ENCODE measurements at regions not wholly inside any gene's neighbourhood (a gene's known extent, or its start where the extent isn't known, plus 50 kb on each side); places are given as distances from the start of the nearest gene placed in this dataset.

GRCh38 chr1:88378560-88378959 is 305.5 kb upstream of the PKN2 start:
- Mint-ChIP-seq H3K9me3 (peaks cover 0 to 2% (median 0%) of the 10 kb centered on the region in 11 donors), H3K4me1 (no peaks in the 10 kb centered on the region), H3K36me3 (no peaks in the 10 kb centered on the region), H3K4me3 (no peak overlapping the region), H3K27ac (no peak overlapping the region), H3K27me3 (peaks cover 0 to 9% (median 7%) of the 10 kb centered on the region in 5 donors)
- POLR2A ChIA-PET, result no interaction called here
- intact Hi-C loops (cut with micrococcal nuclease), result no loop called here
- ATAC-seq (no peak), DNase-seq (no peak)
- Histone ChIP-seq H3K9me3 (ENCODE audit: control insufficient read depth in 2 of 3, low read length in 3 of 3) (no peaks in the 10 kb centered on the region), H3K36me3 (ENCODE audit: control insufficient read depth in 2 of 3, insufficient read depth in 3 of 3, low read length in 3 of 3) (no peaks in the 10 kb centered on the region), H3K4me1 (ENCODE audit: control insufficient read depth in 2 of 2, insufficient read depth in 2 of 2, low read length in 2 of 2) (no peaks in the 10 kb centered on the region), H3K27me3 (ENCODE audit: control insufficient read depth in 2 of 2, insufficient read depth in 2 of 2, low read length in 2 of 2) (no peaks in the 10 kb centered on the region), H3K27ac (ENCODE audit: low read depth, low read length) (no peak overlapping the region), H3K4me3 (ENCODE audit: low read length) (no peak overlapping the region)
- CTCF ChIA-PET, result no interaction called here

- no peak overlapping the region for H3K27ac Mint-ChIP-seq
- intact Hi-C loops (cut with micrococcal nuclease), result no loop called here
- peaks cover 0 to 5% (median 0%) of the 10 kb centered on the region in 5 donors for H3K27me3 Mint-ChIP-seq
- Histone ChIP-seq H3K36me3 (ENCODE audit: control insufficient read depth in 2 of 3, insufficient read depth in 3 of 3, low read length in 3 of 3) (no peaks in the 10 kb centered on the region), H3K4me1 (ENCODE audit: control insufficient read depth in 2 of 2, insufficient read depth in 2 of 2, low read length in 2 of 2) (no peaks in the 10 kb centered on the region), H3K27me3 (ENCODE audit: control insufficient read depth in 2 of 2, insufficient read depth in 2 of 2, low read length in 2 of 2) (no peaks in the 10 kb centered on the region), H3K4me3 (ENCODE audit: low read length) (no peak overlapping the region), H3K9me3 (ENCODE audit: control insufficient read depth in 2 of 3, low read length in 3 of 3) (no peaks in the 10 kb centered on the region), H3K27ac (ENCODE audit: low read depth, low read length) (no peak overlapping the region)
- H3K9me3 Mint-ChIP-seq, result peaks cover 0 to 11% (median 2%) of the 10 kb centered on the region in 11 donors
- H3K4me1 Mint-ChIP-seq, result no peaks in the 10 kb centered on the region
- no peak for ATAC-seq
- DNase-seq, result no peak
- H3K36me3 Mint-ChIP-seq, result no peaks in the 10 kb centered on the region
- ChIA-PET POLR2A (no interaction called here), CTCF (no interaction called here)
- H3K4me3 Mint-ChIP-seq, result no peak overlapping the region
These were observed 289.1 kb upstream of the PKN2 start for GRCh38 chr1:88394958-88395357.

- Mint-ChIP-seq H3K36me3 (no peaks in the 10 kb centered on the region), H3K27me3 (peaks cover 0 to 5% (median 0%) of the 10 kb centered on the region in 5 donors), H3K4me3 (no peak overlapping the region), H3K9me3 (peaks cover 0 to 11% (median 2%) of the 10 kb centered on the region in 11 donors), H3K4me1 (no peaks in the 10 kb centered on the region), H3K27ac (no peak overlapping the region)
- H3K9me3 ChIP-seq (ENCODE audit: control insufficient read depth in 2 of 3, low read length in 3 of 3), result no peaks in the 10 kb centered on the region
- no peak overlapping the region for H3K4me3 ChIP-seq (ENCODE audit: low read length)
- H3K36me3 ChIP-seq (ENCODE audit: control insufficient read depth in 2 of 3, insufficient read depth in 3 of 3, low read length in 3 of 3), result no peaks in the 10 kb centered on the region
- ATAC-seq (no peak), DNase-seq (no peak)
- H3K27me3 ChIP-seq (ENCODE audit: control insufficient read depth in 2 of 2, insufficient read depth in 2 of 2, low read length in 2 of 2), result no peaks in the 10 kb centered on the region
- no peaks in the 10 kb centered on the region for H3K4me1 ChIP-seq (ENCODE audit: control insufficient read depth in 2 of 2, insufficient read depth in 2 of 2, low read length in 2 of 2)
- ChIA-PET POLR2A (no interaction called here), CTCF (no interaction called here)
- intact Hi-C loops (cut with micrococcal nuclease), result no loop called here
- H3K27ac ChIP-seq (ENCODE audit: low read depth, low read length), result no peak overlapping the region
These were observed 285.7 kb upstream of the PKN2 start for GRCh38 chr1:88398338-88398737.

- H3K27me3 Mint-ChIP-seq, result peaks cover 0 to 5% (median 0%) of the 10 kb centered on the region in 5 donors
- no peaks in the 10 kb centered on the region for H3K36me3 Mint-ChIP-seq
- ATAC-seq, result no peak
- Histone ChIP-seq H3K4me1 (ENCODE audit: control insufficient read depth in 2 of 2, insufficient read depth in 2 of 2, low read length in 2 of 2) (no peaks in the 10 kb centered on the region), H3K4me3 (ENCODE audit: low read length) (no peak overlapping the region), H3K9me3 (ENCODE audit: control insufficient read depth in 2 of 3, low read length in 3 of 3) (no peaks in the 10 kb centered on the region), H3K27me3 (ENCODE audit: control insufficient read depth in 2 of 2, insufficient read depth in 2 of 2, low read length in 2 of 2) (no peaks in the 10 kb centered on the region), H3K27ac (ENCODE audit: low read depth, low read length) (no peak overlapping the region), H3K36me3 (ENCODE audit: control insufficient read depth in 2 of 3, insufficient read depth in 3 of 3, low read length in 3 of 3) (no peaks in the 10 kb centered on the region)
- intact Hi-C loops (cut with micrococcal nuclease), result no loop called here
- H3K4me3 Mint-ChIP-seq, result no peak overlapping the region
- peaks cover 0 to 9% (median 0%) of the 10 kb centered on the region in 11 donors for H3K9me3 Mint-ChIP-seq
- no peaks in the 10 kb centered on the region for H3K4me1 Mint-ChIP-seq
- POLR2A ChIA-PET, result no interaction called here
- DNase-seq, result no peak
- CTCF ChIA-PET, result no interaction called here
- no peak overlapping the region for H3K27ac Mint-ChIP-seq
These were observed 284.4 kb upstream of the PKN2 start for GRCh38 chr1:88399690-88400089.

GRCh38 chr1:88401313-88401712 is 282.8 kb upstream of the PKN2 start:
- Histone ChIP-seq H3K27ac (ENCODE audit: low read depth, low read length) (no peak overlapping the region), H3K4me1 (ENCODE audit: control insufficient read depth in 2 of 2, insufficient read depth in 2 of 2, low read length in 2 of 2) (no peaks in the 10 kb centered on the region), H3K36me3 (ENCODE audit: control insufficient read depth in 2 of 3, insufficient read depth in 3 of 3, low read length in 3 of 3) (no peaks in the 10 kb centered on the region), H3K27me3 (ENCODE audit: control insufficient read depth in 2 of 2, insufficient read depth in 2 of 2, low read length in 2 of 2) (no peaks in the 10 kb centered on the region), H3K9me3 (ENCODE audit: control insufficient read depth in 2 of 3, low read length in 3 of 3) (no peaks in the 10 kb centered on the region), H3K4me3 (ENCODE audit: low read length) (no peak overlapping the region)
- CTCF ChIA-PET, result no interaction called here
- H3K27ac Mint-ChIP-seq, result no peak overlapping the region
- POLR2A ChIA-PET, result no interaction called here
- intact Hi-C loops (cut with micrococcal nuclease), result no loop called here
- H3K4me3 Mint-ChIP-seq, result no peak overlapping the region
- peaks cover 0 to 7% (median 0%) of the 10 kb centered on the region in 11 donors for H3K9me3 Mint-ChIP-seq
- ATAC-seq (no peak), DNase-seq (no peak)
- no peaks in the 10 kb centered on the region for H3K4me1 Mint-ChIP-seq
- H3K36me3 Mint-ChIP-seq, result no peaks in the 10 kb centered on the region
- H3K27me3 Mint-ChIP-seq, result peaks cover 0 to 5% (median 0%) of the 10 kb centered on the region in 5 donors

- H3K9me3 Mint-ChIP-seq, result peaks cover 0 to 9% (median 5%) of the 10 kb centered on the region in 11 donors
- Histone ChIP-seq H3K36me3 (ENCODE audit: control insufficient read depth in 2 of 3, insufficient read depth in 3 of 3, low read length in 3 of 3) (no peaks in the 10 kb centered on the region), H3K9me3 (ENCODE audit: control insufficient read depth in 2 of 3, low read length in 3 of 3) (no peaks in the 10 kb centered on the region), H3K4me1 (ENCODE audit: control insufficient read depth in 2 of 2, insufficient read depth in 2 of 2, low read length in 2 of 2) (no peaks in the 10 kb centered on the region), H3K27ac (ENCODE audit: low read depth, low read length) (no peak overlapping the region), H3K4me3 (ENCODE audit: low read length) (no peak overlapping the region), H3K27me3 (ENCODE audit: control insufficient read depth in 2 of 2, insufficient read depth in 2 of 2, low read length in 2 of 2) (no peaks in the 10 kb centered on the region)
- CTCF ChIA-PET, result no interaction called here
- DNase-seq (no peak), ATAC-seq (no peak)
- POLR2A ChIA-PET, result no interaction called here
- H3K27me3 Mint-ChIP-seq, result peaks cover 0 to 1% (median 0%) of the 10 kb centered on the region in 5 donors
- H3K4me3 Mint-ChIP-seq, result no peak overlapping the region
- H3K27ac Mint-ChIP-seq, result no peak overlapping the region
- intact Hi-C loops (cut with micrococcal nuclease), result no loop called here
- H3K4me1 Mint-ChIP-seq, result no peaks in the 10 kb centered on the region
- no peaks in the 10 kb centered on the region for H3K36me3 Mint-ChIP-seq
These were observed 279.5 kb upstream of the PKN2 start for GRCh38 chr1:88404582-88404981.

GRCh38 chr1:88407248-88407647 is 276.8 kb upstream of the PKN2 start:
- Histone ChIP-seq H3K4me1 (ENCODE audit: control insufficient read depth in 2 of 2, insufficient read depth in 2 of 2, low read length in 2 of 2) (no peaks in the 10 kb centered on the region), H3K27me3 (ENCODE audit: control insufficient read depth in 2 of 2, insufficient read depth in 2 of 2, low read length in 2 of 2) (no peaks in the 10 kb centered on the region), H3K4me3 (ENCODE audit: low read length) (no peak overlapping the region), H3K9me3 (ENCODE audit: control insufficient read depth in 2 of 3, low read length in 3 of 3) (no peaks in the 10 kb centered on the region), H3K27ac (ENCODE audit: low read depth, low read length) (no peak overlapping the region), H3K36me3 (ENCODE audit: control insufficient read depth in 2 of 3, insufficient read depth in 3 of 3, low read length in 3 of 3) (no peaks in the 10 kb centered on the region)
- Mint-ChIP-seq H3K4me1 (no peaks in the 10 kb centered on the region), H3K9me3 (peaks cover 0 to 9% (median 5%) of the 10 kb centered on the region in 11 donors), H3K36me3 (no peaks in the 10 kb centered on the region), H3K27me3 (no peaks in the 10 kb centered on the region), H3K4me3 (no peak overlapping the region), H3K27ac (no peak overlapping the region)
- ATAC-seq, result no peak
- POLR2A ChIA-PET, result no interaction called here
- no peak for DNase-seq
- intact Hi-C loops (cut with micrococcal nuclease), result no loop called here
- CTCF ChIA-PET, result no interaction called here
